ENCODE measurements at regions not wholly inside any gene's neighbourhood (a gene's known extent, or its start where the extent isn't known, plus 50 kb on each side); places are given as distances from the start of the nearest gene placed in this dataset.

GRCh38 chr4:30262379-30262778 lies 457.8 kb upstream of the PCDH7 start:
- TF ChIP-seq CTCF (IDR thresholded peaks at IDR 0.05): no peak
- TF ChIP-seq POLR2A (IDR thresholded peaks at IDR 0.05): no peak
- TF ChIP-seq EP300 (IDR thresholded peaks at IDR 0.05): no peak

Measured in tibial nerve (tissue), 4 donors.